GM21723 (cell line): ENCODE measurements at regions not wholly inside any gene's neighbourhood (a gene's known extent, or its start where the extent isn't known, plus 50 kb on each side); places are given as distances from the start of the nearest gene placed in this dataset.
"Not testable (repeated sequence)": the region's sequence is repeated elsewhere in the genome, so short reads cannot be mapped to it uniquely, and the experiment has no call there.

ENCODE experiments used
- ATAC-seq: cut with Tn5 transposase; IDR thresholded peaks from one replicate; pipeline ENCODE4 v1.9.1; 2021; ENCODE audit warnings: mild to moderate bottlenecking, moderate library complexity; ENCODE audit not compliant: unreplicated experiment

- ATAC-seq = not testable (repeated sequence)
Measured at GRCh38 chr9:40097992-40098391, 742.5 kb downstream of the SPATA31A1 start.

- ATAC-seq = peak; percentile 90
Measured at GRCh38 chr9:40106003-40106782, 750.7 kb downstream of the SPATA31A1 start.

DNA sequence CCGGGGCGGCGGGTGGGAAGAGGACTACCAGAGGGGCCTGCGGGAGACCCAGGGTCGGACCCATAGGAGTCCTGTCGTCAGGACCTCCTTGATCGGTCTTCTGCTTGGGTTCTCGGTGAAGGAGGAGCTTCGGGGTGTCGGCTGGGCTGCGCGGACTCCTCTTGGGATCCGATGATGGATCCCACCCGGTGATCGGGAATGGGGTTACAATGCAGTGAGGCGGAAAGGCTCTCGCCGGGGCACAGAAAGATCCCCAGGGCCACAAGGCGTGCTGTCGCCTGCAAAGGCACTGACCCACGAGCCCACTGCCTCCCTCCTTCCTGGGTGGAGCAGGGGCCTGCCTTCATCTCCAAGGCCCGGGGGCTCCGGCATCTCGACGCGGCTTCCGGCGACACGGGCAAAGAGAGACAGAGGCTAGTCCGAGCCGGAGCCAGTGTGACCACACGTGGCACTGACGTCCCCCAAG, 751.3 kb downstream of the SPATA31A1 start:
- not testable (repeated sequence) for ATAC-seq

DNA sequence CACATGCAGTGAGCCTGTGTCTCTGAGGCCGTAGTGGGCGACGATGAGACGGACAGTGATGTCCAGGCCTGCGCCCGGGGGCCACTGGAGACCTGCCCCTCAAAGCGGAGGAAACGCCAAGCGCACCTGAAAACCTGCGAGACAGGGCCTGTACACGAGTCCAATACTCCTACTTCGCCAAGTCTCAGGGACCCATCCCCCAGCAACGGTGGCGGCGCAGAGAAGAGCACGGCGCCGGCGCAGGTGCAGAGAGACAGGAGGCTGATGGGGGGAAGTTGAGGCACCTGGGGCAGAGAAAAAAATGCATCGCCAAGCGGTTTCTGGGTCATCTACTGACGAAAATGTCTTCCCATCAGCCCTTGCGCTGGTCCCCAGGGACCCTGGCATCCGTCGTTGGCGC, 751.8 kb downstream of the SPATA31A1 start:
- not testable (repeated sequence) for ATAC-seq

DNA sequence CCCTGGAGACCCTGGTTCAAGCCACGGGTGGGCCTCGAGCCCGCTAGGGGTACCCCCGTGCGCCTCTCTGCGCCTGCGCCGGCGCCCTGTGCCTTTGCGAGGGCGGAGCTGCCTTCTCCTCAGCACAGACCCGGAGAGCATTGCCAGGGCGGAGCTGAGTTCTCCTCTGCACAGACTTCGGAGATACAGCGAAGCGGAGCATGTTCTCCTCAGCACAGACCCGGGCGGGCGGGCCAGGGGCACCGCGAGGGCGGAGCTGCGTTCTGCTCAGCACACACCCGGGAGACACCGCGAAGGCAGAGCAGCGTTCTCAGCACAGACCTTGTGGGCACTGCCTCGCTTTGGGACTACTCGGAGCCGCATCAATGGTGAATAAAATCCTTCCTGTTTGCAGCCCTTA, 753.0 kb downstream of the SPATA31A1 start:
- not testable (repeated sequence) for ATAC-seq

DNA sequence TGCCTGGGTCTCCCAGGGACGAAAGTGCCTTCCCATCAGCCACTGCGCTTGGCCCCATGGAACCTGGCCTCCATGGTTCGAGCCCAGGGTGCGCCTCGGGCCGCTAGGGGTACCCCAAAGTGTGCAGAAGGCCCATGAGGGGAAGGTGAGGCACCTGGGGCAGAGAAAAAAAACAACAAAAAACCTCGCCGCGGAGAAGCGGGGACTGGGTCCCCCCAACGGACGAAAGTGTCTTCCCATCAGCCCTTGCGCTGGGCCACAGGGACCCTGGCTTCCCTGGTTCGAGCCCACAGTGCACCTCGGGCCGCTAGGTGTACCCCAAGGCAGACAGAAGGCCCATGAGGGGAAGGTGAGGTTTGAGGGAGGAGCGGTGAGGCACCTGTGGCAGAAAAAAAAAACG, 755.3 kb downstream of the SPATA31A1 start:
- not testable (repeated sequence) for ATAC-seq

- not testable (repeated sequence) for ATAC-seq
Measured at GRCh38 chr9:40111571-40111970, 756.1 kb downstream of the SPATA31A1 start.

- ATAC-seq = not testable (repeated sequence)
Measured at GRCh38 chr9:40130598-40130997, 775.1 kb downstream of the SPATA31A1 start.

GRCh38 chr9:40169204-40169603, 813.7 kb downstream of the SPATA31A1 start:
- ATAC-seq = peak; percentile 78

GRCh38 chr9:40173316-40173715, 817.8 kb downstream of the SPATA31A1 start:
- ATAC-seq = not testable (repeated sequence)

DNA sequence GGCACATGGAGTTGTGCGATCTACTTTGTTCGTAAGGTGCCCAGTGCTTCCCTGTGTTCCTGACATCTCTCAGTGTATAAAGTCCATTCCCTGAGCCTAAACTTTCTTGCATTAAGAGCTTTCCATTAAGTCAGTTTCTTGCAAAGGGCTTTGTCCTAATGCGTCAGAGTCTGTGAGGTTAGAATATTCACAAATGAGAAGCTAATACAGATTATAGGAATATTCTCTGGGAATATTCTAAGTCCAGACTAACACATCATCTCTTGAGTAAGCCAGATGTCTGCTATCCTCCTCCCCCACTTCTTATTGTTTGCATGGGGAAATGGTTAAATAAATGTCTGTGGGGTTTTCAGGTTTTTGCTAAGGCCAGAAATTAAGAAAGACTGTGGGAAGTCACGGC, 818.6 kb downstream of the SPATA31A1 start:
- not testable (repeated sequence) for ATAC-seq

DNA sequence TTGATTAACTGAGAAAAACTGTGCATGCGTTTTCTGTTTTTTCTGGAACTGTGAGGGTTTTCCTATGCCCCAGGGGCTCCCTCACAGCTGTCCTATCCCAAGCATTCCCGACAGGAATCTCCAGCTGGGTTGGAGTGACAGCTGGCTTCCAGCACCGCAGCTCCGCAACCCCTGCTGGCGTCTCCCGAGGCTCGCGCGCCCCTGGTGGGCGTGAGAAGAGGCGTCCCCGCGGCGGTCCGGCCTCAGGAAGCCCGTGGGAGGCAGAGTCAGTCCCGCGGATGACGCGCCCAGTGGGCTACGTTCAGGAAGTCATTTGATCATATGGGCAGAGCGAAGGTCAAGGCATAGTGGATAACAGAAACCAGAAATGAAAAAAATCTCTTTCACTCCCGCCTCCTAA, 821.9 kb downstream of the SPATA31A1 start:
- not testable (repeated sequence) for ATAC-seq

DNA sequence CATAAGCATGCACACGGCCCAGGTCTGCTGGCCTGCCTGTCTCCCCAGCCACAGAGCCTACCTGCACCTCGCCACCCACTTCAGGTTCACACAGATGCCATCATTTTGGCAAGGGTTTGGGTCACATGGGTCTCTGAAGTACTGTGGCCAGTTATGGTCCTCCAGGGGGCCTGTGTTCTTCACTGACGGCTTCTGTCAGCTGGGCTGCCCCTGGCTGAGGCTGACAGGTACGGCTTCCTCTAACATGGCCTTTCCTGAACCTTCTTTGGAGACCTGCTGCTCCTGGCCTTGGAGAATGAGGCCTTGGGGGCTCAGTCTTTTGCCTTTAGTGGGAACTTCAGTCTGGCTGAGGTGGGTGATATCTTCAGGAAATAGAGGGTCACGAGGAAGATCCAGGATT, 835.9 kb downstream of the SPATA31A1 start:
- ATAC-seq = not testable (repeated sequence)

DNA sequence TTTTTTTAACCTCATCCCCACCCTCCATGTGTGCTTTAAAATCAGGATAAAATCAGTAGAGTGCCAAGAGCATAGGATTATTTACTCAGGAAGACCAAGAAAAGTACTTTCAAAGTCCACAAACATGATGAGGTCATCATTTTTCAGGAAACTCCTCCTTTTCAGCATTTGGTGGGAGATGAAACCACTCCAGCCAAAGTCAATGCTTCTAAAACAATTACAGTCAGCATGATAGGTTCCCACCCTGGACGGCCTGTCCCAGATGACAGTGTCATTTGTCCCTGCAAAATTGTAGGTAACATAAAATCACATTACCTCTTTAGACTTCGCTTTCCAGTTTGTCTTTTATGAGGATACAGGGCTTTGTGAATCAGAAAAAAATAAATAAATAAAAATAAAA, 836.7 kb downstream of the SPATA31A1 start:
- not testable (repeated sequence) for ATAC-seq

DNA sequence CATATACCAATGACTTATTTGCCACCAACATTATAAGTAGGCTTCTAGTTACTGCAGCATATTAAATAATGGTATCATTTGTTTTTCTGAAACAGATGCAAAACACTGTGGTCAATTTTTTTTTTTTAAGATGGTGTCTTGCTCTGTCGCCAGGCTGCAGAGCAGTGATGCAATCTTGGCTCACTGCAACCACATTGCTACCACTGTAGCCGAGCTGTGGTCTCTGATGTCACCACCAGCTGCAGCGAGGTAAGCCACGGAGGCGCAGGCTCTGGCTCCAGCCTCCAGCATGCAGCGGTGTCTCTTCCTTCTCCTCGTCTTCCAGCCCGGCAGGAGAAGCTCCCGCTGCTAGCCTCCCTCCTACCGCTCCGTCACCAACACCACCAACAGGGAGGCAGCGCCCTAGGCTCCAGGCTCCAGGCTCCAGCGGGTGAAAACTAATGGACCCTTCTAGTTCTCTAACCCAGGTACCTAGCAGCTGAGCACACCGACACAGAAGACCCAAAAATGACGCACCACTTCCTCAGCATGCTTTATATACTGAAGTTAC, 840.8 kb downstream of the SPATA31A1 start:
- not testable (repeated sequence) for ATAC-seq

DNA sequence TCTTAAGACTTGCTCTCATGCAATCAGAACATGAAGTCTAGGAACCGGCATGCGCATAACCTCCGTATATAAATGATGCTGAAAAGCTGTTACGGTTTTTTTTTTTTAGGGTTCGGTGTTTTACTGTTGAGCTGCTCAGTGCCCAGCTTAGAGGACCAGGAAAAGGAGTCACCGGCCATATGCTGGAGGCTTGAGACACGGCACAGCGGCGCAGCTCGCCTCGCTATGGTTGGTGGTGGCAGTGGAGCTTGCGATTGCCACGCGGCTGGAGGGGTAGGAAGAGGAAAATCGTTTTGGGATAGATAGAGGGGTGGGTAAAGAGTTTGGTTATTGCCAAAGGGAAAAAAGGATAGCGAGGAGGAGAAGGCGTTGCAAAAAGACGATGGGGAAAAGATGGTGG, 841.3 kb downstream of the SPATA31A1 start:
- not testable (repeated sequence) for ATAC-seq

DNA sequence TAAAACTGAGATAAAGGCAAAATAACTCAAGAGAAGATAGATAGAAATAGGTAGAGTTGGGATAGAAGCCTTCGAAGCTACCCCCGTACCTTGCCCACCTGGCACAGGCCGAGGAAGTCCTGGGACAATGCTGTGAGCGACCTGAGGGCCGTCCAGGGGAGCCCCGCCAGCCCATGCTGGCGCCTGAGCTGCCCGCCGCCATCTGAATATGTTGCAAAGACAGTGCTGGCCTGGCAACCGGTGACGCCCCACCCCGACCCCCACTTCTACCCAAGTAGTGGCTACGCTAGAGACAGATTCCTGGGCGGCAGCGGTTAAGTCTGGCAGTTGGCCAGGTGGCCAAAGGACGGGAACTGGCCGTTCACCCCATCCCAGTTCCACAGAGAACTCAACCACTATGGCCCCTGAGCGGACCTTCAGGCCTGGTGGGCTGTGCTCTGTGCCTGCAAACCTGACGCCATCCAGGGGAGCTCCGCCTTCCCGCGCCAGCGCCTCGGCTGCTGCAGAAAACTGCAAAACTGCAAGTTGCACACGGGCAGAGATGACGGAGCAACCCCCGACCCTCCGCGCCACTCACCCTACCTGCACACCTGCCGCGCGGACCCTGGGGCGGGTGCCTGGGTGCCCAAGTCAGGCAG, 866.2 kb downstream of the SPATA31A1 start:
- not testable (repeated sequence) for ATAC-seq

DNA sequence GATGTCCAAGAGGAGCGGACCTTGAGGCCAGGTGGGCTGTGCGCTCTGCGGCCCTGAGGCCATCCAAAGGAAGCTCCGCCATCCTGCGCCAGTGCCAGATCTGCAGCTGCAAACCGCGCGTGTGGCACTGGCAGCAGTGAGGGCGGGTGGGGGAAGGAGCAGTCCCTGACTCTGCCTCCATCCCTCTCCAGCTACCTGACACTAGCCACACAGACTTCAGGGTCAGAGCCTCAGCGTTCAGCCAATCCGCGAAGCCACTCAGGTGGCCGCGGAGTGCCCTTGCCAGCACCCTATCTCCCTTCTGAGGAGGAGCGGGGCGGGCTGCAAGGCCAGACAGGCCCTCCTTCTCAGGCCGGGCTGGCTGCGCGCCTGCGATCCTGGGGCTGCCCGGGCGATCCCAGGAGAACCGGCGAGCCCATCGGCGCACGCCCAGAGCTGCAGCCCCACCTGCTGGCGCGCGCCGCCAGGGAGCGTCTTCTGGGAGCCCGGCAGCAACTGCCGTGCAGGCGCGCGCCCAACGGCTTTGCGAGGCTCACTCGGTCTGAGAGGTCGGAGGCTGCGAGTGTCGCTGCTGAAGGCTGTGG, 867.2 kb downstream of the SPATA31A1 start:
- not testable (repeated sequence) for ATAC-seq

- ATAC-seq = not testable (repeated sequence)
Measured at GRCh38 chr9:40223353-40223752, 867.9 kb downstream of the SPATA31A1 start.
